Endothelial cell of umbilical vein (primary cell): ENCODE measurements at regions not wholly inside any gene's neighbourhood (a gene's known extent, or its start where the extent isn't known, plus 50 kb on each side); places are given as distances from the start of the nearest gene placed in this dataset.

Source experiments
- CTCF ChIP-seq, 2 donors: IDR thresholded peaks; 1 replicate in 1 of 2; 2 replicates in 1 of 2; pipeline ENCODE4 v1.5.1; 2011; ENCODE audit warnings: low read length in 2 of 2, mild to moderate bottlenecking in 2 of 2, moderate library complexity in 2 of 2, control low read depth in 1 of 2, inconsistent platforms in 1 of 2, low read depth in 1 of 2; ENCODE audit not compliant: insufficient read depth in 1 of 2; ENCODE audit errors: extremely low read depth in 1 of 2
- EZH2 ChIP-seq: IDR thresholded peaks from 2 replicates; pipeline ENCODE4 v1.6.1; 2012; ENCODE audit warnings: borderline replicate concordance, low read depth, mild to moderate bottlenecking, moderate library complexity, low read length, inconsistent platforms; ENCODE audit not compliant: severe bottlenecking
- JUN ChIP-seq: IDR thresholded peaks from 2 replicates; pipeline ENCODE4 v1.6.1; 2011; ENCODE audit warnings: borderline replicate concordance, low read depth; ENCODE audit not compliant: insufficient read length, insufficient read depth
- MAX ChIP-seq: IDR thresholded peaks from 2 replicates; pipeline ENCODE4 v1.6.1; 2011; ENCODE audit not compliant: insufficient read depth, insufficient read length
- MYC ChIP-seq: IDR thresholded peaks from one replicate; pipeline ENCODE4 v1.6.1; 2011; ENCODE audit warnings: mild to moderate bottlenecking, low read depth, low read length
- POLR2A ChIP-seq: IDR thresholded peaks from 2 replicates; pipeline ENCODE4 v1.6.1; 2012; ENCODE audit warnings: low read depth, mild to moderate bottlenecking, control low read depth, low read length
- POLR2AphosphoS5 ChIP-seq: IDR thresholded peaks from 2 replicates; pipeline ENCODE4 v1.6.1; 2012; ENCODE audit warnings: low read depth, mild to moderate bottlenecking, control low read depth, low read length, moderate library complexity; ENCODE audit not compliant: insufficient read depth

GRCh38 chr2:58957188-58957840 lies 716.2 kb upstream of the FANCL start:
- no peak for TF ChIP-seq POLR2A
- TF ChIP-seq CTCF (IDR thresholded peaks at IDR 0.05; ENCODE audit: extremely low read depth in 1 of 2, insufficient read depth in 1 of 2, low read depth in 1 of 2, low read length in 2 of 2) = no peak
- no peak for TF ChIP-seq MAX
- no peak for TF ChIP-seq POLR2AphosphoS5
- no peak for TF ChIP-seq JUN
- no peak for TF ChIP-seq MYC
- no peak for TF ChIP-seq EZH2
